ENCODE measurements at regions not wholly inside any gene's neighbourhood (a gene's known extent, or its start where the extent isn't known, plus 50 kb on each side); places are given as distances from the start of the nearest gene placed in this dataset.

GRCh38 chr3:127388427-127388826, 100.6 kb upstream of the PRR20G start:
- WGBS, 2 donors (ENCODE audit: low coverage in 1 of 2), result 62 to 94% methylated on average over 3 to 7 of the region's 9 CpGs
- Histone ChIP-seq H3K27me3 (peaks cover 92% of the 10 kb centered on the region), H3K4me3 (no peak overlapping the region), H3K27ac (no peak overlapping the region), H3K9me3 (no peaks in the 10 kb centered on the region), H3K36me3 (no peaks in the 10 kb centered on the region), H3K4me1 (no peaks in the 10 kb centered on the region)
- ATAC-seq, result no peak
- TF ChIP-seq POLR2AphosphoS5 (IDR thresholded peaks at IDR 0.05) (no peak), EP300 (IDR thresholded peaks at IDR 0.05) (no peak), POLR2A (IDR thresholded peaks at IDR 0.05) (no peak), CTCF (IDR thresholded peaks at IDR 0.05) (no peak)

- H3K36me3 ChIP-seq, result no peaks in the 10 kb centered on the region
- no peak overlapping the region for H3K27ac ChIP-seq
- H3K4me1 ChIP-seq, result no peaks in the 10 kb centered on the region
- ATAC-seq, result no peak
- TF ChIP-seq POLR2AphosphoS5 (IDR thresholded peaks at IDR 0.05), result no peak
- no peak for TF ChIP-seq CTCF (IDR thresholded peaks at IDR 0.05)
- no peak for TF ChIP-seq EP300 (IDR thresholded peaks at IDR 0.05)
- no peak for TF ChIP-seq POLR2A (IDR thresholded peaks at IDR 0.05)
- no peaks in the 10 kb centered on the region for H3K9me3 ChIP-seq
- 63 to 66% methylated on average over 5 to 6 of the region's 8 CpGs for WGBS, 2 donors (ENCODE audit: low coverage in 1 of 2)
- H3K27me3 ChIP-seq, result peaks cover 91% of the 10 kb centered on the region
- H3K4me3 ChIP-seq, result no peak overlapping the region
These were observed 99.8 kb upstream of the PRR20G start for GRCh38 chr3:127387556-127388153.

GRCh38 chr3:127387119-127387518, 99.3 kb upstream of the PRR20G start:
- H3K36me3 ChIP-seq, result no peaks in the 10 kb centered on the region
- H3K4me1 ChIP-seq, result no peaks in the 10 kb centered on the region
- 27 to 67% methylated on average over 2 to 3 of the region's 8 CpGs for WGBS, 2 donors (ENCODE audit: low coverage in 1 of 2)
- peaks cover 85% of the 10 kb centered on the region for H3K27me3 ChIP-seq
- H3K9me3 ChIP-seq, result peaks cover 0 to 4% (median 0%) of the 10 kb centered on the region in 3 donors
- no peak overlapping the region for H3K27ac ChIP-seq
- TF ChIP-seq CTCF (IDR thresholded peaks at IDR 0.05) (no peak), POLR2A (IDR thresholded peaks at IDR 0.05) (no peak), EP300 (IDR thresholded peaks at IDR 0.05) (no peak), POLR2AphosphoS5 (IDR thresholded peaks at IDR 0.05) (no peak)
- H3K4me3 ChIP-seq, result no peak overlapping the region
- ATAC-seq, result no peak

- Histone ChIP-seq H3K9me3 (peaks cover 0 to 11% (median 0%) of the 10 kb centered on the region in 3 donors), H3K27ac (no peak overlapping the region), H3K4me3 (no peak overlapping the region), H3K27me3 (peaks cover 79% of the 10 kb centered on the region), H3K4me1 (no peaks in the 10 kb centered on the region), H3K36me3 (no peaks in the 10 kb centered on the region)
- TF ChIP-seq EP300 (IDR thresholded peaks at IDR 0.05), result no peak
- TF ChIP-seq CTCF (IDR thresholded peaks at IDR 0.05), result no peak
- TF ChIP-seq POLR2AphosphoS5 (IDR thresholded peaks at IDR 0.05), result no peak
- no peak for TF ChIP-seq POLR2A (IDR thresholded peaks at IDR 0.05)
- no peak for ATAC-seq
- 73 to 89% methylated on average over 6 to 7 of the region's 9 CpGs for whole genome bisulfite sequencing, 2 donors (ENCODE audit: low coverage in 1 of 2)
These were observed 98.6 kb upstream of the PRR20G start for GRCh38 chr3:127386490-127386889.

GRCh38 chr3:127385540-127385870, 97.7 kb upstream of the PRR20G start:
- TF ChIP-seq CTCF (IDR thresholded peaks at IDR 0.05) (no peak), POLR2A (IDR thresholded peaks at IDR 0.05) (no peak), EP300 (IDR thresholded peaks at IDR 0.05) (no peak), POLR2AphosphoS5 (IDR thresholded peaks at IDR 0.05) (no peak)
- 70% methylated on average over 2 of the region's 5 CpGs; no CpG with 5 or more reads in 1 of the 2 donors for WGBS, 2 donors (ENCODE audit: low coverage in 1 of 2)

More at GRCh38 chr3:127385540-127385870, 97.7 kb upstream of the PRR20G start:
- no peaks in the 10 kb centered on the region for H3K4me1 ChIP-seq
- H3K36me3 ChIP-seq, result no peaks in the 10 kb centered on the region
- H3K27ac ChIP-seq, result no peak overlapping the region
- H3K27me3 ChIP-seq, result peaks cover 73% of the 10 kb centered on the region
- H3K9me3 ChIP-seq, result peaks cover 0 to 19% (median 0%) of the 10 kb centered on the region in 3 donors
- no peak for ATAC-seq
- H3K4me3 ChIP-seq, result no peak overlapping the region

Measured in gastroesophageal sphincter (tissue), 4 donors.